Parathyroid adenoma (tissue), 2 donors: ENCODE measurements at regions not wholly inside any gene's neighbourhood (a gene's known extent, or its start where the extent isn't known, plus 50 kb on each side); places are given as distances from the start of the nearest gene placed in this dataset.
"Not testable (repeated sequence)": the region's sequence is repeated elsewhere in the genome, so short reads cannot be mapped to it uniquely, and the experiment has no call there.

Experiments
- H2AFZ ChIP-seq: fragments of 300-600 bp; sonication (generic); one replicate; pipeline ENCODE4 v1.7.0; 2017; ENCODE audit warnings: antibody characterized with exemption, mild to moderate bottlenecking
- H3K27ac ChIP-seq: fragments of 300-600 bp; sonication (generic); one replicate; pipeline ENCODE4 v1.7.0; 2017
- H3K27me3 ChIP-seq: fragments of 300-600 bp; sonication (generic); one replicate; pipeline ENCODE4 v1.7.0; 2017; ENCODE audit warnings: low read length; ENCODE audit not compliant: control insufficient read depth, insufficient read depth
- H3K36me3 ChIP-seq: fragments of 300-600 bp; sonication (generic); one replicate; pipeline ENCODE4 v1.7.0; 2017; ENCODE audit warnings: low read length; ENCODE audit not compliant: control insufficient read depth, insufficient read depth
- H3K4me1 ChIP-seq: fragments of 300-600 bp; sonication (generic); one replicate; pipeline ENCODE4 v1.7.0; 2017; ENCODE audit warnings: control low read depth
- H3K4me2 ChIP-seq: fragments of 300-600 bp; sonication (generic); one replicate; pipeline ENCODE4 v1.7.0; 2017; ENCODE audit warnings: low read length
- H3K4me3 ChIP-seq: fragments of 300-600 bp; sonication (generic); one replicate; pipeline ENCODE4 v1.7.0; 2017; ENCODE audit warnings: low read depth, low read length
- H3K79me2 ChIP-seq: fragments of 300-600 bp; sonication (generic); one replicate; pipeline ENCODE4 v1.7.0; 2017; ENCODE audit warnings: control low read depth
- H3K9ac ChIP-seq: fragments of 300-600 bp; sonication (generic); one replicate; pipeline ENCODE4 v1.7.0; 2017; ENCODE audit warnings: mild to moderate bottlenecking
- H3K9me3 ChIP-seq: fragments of 300-600 bp; sonication (generic); one replicate; pipeline ENCODE4 v1.7.0; 2017; ENCODE audit warnings: low read length; ENCODE audit not compliant: control insufficient read depth
- TF ChIP-seq, protein P1 (sequence below): fragments of 300-600 bp; sonication (generic); IDR thresholded peaks from one replicate; pipeline ENCODE4 v1.7.0; 2017; ENCODE audit warnings: antibody characterized with exemption, mild to moderate bottlenecking
- donor health status: primary hyperparathyroidism.

DNA sequence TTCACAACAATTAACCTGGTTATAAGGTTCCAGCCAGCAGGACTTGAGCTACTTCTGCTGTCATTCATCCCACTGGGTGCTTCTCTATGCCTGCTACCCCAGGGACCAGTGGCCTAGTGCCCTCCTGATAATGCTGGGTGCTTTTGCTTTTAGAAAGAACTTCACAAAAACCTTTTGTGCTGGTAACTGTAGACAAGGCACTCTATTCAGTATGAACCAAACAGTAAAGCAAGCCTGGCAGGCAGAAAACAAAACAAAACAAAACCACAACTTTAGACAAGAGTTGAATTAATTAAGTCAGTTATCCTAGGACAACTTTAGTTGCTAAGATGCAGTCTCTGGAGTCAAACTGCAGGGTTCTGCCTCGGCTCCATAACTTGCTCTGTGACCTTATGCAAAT lies 61.9 kb upstream of the ADGRL2 start:
- H3K4me3 ChIP-seq, result no peak overlapping the region
- H3K4me2 ChIP-seq, result no peak overlapping the region
- no peaks in the 10 kb centered on the region for H3K36me3 ChIP-seq
- no peak overlapping the region for H3K27ac ChIP-seq
- no peaks in the 10 kb centered on the region for H3K27me3 ChIP-seq
- H3K9me3 ChIP-seq, result no peaks in the 10 kb centered on the region
- H2AFZ ChIP-seq, result no peak overlapping the region
- TF ChIP-seq, protein P1, sequence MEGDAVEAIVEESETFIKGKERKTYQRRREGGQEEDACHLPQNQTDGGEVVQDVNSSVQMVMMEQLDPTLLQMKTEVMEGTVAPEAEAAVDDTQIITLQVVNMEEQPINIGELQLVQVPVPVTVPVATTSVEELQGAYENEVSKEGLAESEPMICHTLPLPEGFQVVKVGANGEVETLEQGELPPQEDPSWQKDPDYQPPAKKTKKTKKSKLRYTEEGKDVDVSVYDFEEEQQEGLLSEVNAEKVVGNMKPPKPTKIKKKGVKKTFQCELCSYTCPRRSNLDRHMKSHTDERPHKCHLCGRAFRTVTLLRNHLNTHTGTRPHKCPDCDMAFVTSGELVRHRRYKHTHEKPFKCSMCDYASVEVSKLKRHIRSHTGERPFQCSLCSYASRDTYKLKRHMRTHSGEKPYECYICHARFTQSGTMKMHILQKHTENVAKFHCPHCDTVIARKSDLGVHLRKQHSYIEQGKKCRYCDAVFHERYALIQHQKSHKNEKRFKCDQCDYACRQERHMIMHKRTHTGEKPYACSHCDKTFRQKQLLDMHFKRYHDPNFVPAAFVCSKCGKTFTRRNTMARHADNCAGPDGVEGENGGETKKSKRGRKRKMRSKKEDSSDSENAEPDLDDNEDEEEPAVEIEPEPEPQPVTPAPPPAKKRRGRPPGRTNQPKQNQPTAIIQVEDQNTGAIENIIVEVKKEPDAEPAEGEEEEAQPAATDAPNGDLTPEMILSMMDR, result no peak
- H3K9ac ChIP-seq, result no peak overlapping the region
- H3K4me1 ChIP-seq, result no peaks in the 10 kb centered on the region
- no peaks in the 10 kb centered on the region for H3K79me2 ChIP-seq

DNA sequence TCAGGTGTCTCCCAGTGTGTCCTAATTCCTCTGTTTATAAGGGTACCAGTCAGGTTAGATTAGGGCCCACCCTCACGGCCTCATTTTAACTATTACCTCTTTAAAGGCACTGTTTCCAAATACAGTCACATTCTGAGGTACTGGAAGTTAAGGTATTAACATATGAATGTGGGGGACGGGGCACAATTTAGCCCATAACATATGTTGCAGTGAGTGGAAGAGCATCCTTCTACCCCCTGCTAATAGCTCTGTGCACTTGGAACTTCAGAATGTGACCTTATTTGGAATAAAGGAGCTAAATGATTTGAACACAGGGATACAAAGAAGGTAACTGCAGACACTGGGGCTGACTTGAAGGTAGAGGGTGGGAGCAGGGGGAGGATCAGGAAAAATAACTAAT lies 67.3 kb upstream of the ADGRL2 start:
- Histone ChIP-seq H3K79me2 (no peaks in the 10 kb centered on the region), H3K27me3 (no peaks in the 10 kb centered on the region), H3K4me2 (no peak overlapping the region), H3K27ac (no peak overlapping the region), H2AFZ (no peak overlapping the region), H3K9me3 (no peaks in the 10 kb centered on the region), H3K4me3 (no peak overlapping the region), H3K36me3 (no peaks in the 10 kb centered on the region), H3K4me1 (no peaks in the 10 kb centered on the region), H3K9ac (no peak overlapping the region)
- TF ChIP-seq, protein P1, result no peak

DNA sequence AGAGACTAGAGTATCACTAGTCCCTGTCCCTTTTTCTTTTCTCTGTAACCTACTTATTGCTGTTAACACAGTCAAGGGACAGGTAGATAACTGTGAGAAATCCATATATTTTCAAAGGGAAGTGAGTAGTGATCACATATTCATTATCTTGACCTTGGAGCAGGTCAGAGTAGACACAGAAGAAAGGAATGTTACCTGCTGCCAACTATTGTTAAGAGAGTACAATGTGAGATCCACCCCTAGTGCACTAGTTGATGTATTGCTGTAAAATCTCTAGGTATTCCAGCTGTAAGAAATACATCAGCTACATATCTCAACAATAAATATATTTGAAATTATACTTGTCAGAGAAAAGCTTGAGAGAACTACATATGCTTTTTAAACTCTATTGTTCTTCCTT lies 68.7 kb upstream of the ADGRL2 start:
- TF ChIP-seq, protein P1, result no peak
- Histone ChIP-seq H3K9ac (no peak overlapping the region), H3K27me3 (no peaks in the 10 kb centered on the region), H2AFZ (no peak overlapping the region), H3K79me2 (no peaks in the 10 kb centered on the region), H3K9me3 (no peaks in the 10 kb centered on the region), H3K4me3 (no peak overlapping the region), H3K27ac (no peak overlapping the region), H3K4me1 (no peaks in the 10 kb centered on the region), H3K36me3 (no peaks in the 10 kb centered on the region), H3K4me2 (no peak overlapping the region)

DNA sequence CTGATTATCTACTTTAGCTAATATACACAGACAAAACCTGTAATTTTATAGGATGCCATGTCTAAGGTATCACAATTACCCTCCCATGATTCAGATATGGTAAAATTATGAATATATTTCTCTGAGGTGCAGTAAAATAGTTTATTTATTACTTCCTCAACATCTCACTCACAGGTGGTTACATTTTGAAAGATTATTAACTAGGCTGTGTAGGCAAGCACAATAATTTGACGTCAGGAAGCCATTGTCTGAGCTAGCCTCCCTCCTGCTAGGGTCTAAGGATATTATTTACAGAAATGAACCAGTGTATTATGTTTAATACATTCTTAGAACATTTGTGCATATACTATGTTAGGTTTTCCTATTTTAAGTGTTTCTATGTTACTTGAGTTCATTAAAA lies 69.9 kb upstream of the ADGRL2 start:
- H3K4me2 ChIP-seq, result no peak overlapping the region
- H3K9ac ChIP-seq, result no peak overlapping the region
- no peak overlapping the region for H3K4me3 ChIP-seq
- H3K9me3 ChIP-seq, result no peaks in the 10 kb centered on the region
- no peaks in the 10 kb centered on the region for H3K79me2 ChIP-seq
- no peak overlapping the region for H2AFZ ChIP-seq
- H3K27me3 ChIP-seq, result no peaks in the 10 kb centered on the region
- TF ChIP-seq, protein P1, result no peak
- H3K4me1 ChIP-seq, result no peaks in the 10 kb centered on the region
- H3K36me3 ChIP-seq, result no peaks in the 10 kb centered on the region
- H3K27ac ChIP-seq, result no peak overlapping the region

DNA sequence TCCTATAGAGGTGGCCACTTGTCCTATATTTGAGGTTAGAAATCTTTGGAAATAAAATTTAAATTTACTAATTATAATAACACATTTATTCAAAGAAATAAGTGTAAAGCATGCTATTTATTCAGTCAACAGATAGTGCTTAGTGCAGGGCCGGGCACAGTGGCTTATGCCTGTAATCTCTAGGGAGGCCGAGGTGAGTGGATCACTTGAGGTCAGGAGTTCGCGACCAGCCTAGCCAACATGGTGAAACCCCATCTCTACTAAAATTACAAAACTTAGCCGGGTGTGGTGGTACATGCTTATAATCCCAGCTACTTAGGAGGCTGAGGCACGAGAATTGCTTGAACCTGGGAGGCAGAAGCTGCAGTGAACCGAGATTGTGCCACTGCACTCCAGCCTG lies 70.4 kb upstream of the ADGRL2 start:
- not testable (repeated sequence) for H3K36me3 ChIP-seq, H2AFZ ChIP-seq, H3K27ac ChIP-seq, H3K9me3 ChIP-seq, H3K9ac ChIP-seq, H3K79me2 ChIP-seq, H3K4me2 ChIP-seq, H3K4me3 ChIP-seq, H3K27me3 ChIP-seq, H3K4me1 ChIP-seq
